D721Med (cell line): ENCODE measurements at regions not wholly inside any gene's neighbourhood (a gene's known extent, or its start where the extent isn't known, plus 50 kb on each side); places are given as distances from the start of the nearest gene placed in this dataset.

ENCODE experiments used
- DNase-seq: peaks from one replicate; pipeline ENCODE4 v3.0.0; 2011; ENCODE audit warnings: low spot score; ENCODE audit not compliant: insufficient read length
- FAIRE-seq: peaks from 2 replicates; lab custom pipeline; 2011; peaks lifted over from hg19 to GRCh38; lab: Jason Lieb, UNC
- CTCF ChIP-seq: IDR thresholded peaks from 2 replicates; pipeline ENCODE4 v1.5.1; 2012; ENCODE audit warnings: mild to moderate bottlenecking, control low read depth; ENCODE audit not compliant: insufficient read depth; ENCODE audit errors: missing control alignments

DNA sequence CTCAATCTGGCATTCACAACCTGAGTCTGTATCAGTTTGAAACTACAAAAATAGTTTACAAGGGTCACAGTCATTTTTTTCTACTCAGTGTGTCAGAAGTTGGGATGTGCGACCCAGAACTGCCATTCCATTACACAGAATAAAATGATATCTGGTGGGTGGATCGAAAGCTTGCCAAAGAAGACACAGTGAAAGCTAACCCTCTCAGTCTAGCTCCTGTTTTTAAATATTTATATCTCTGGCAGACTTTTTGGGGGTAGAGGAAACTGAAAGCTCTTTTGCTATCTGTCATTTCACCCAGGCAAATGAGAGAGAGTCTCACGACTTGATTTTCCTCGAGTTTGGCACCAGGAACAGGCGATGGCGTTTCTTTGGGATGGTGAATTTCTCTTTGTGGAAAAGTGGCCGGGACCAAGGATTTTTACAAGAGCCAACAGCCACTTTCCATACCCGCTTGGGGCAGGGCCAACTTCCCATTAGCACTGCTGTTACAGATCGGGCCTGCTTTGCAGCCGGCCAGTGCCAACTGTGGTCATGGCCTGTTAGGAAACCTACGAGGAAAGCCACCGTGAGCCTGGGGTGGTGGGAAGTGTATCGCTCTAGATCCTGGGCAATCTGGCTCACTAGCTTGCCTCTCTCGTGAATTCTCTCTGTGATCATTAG is 185.5 kb upstream of the NFIA start:
- FAIRE-seq, result no peak
- DNase-seq, result no peak

GRCh38 chr1:60895701-60896100 is 186.7 kb upstream of the NFIA start:
- FAIRE-seq (no peak), DNase-seq (no peak)
- TF ChIP-seq CTCF, result no peak

More for the DNA sequence above, 185.5 kb upstream of the NFIA start:
- no peak for TF ChIP-seq CTCF

GRCh38 chr1:60895252-60895651 is 187.1 kb upstream of the NFIA start:
- TF ChIP-seq CTCF, result no peak
- FAIRE-seq, result no peak

DNA sequence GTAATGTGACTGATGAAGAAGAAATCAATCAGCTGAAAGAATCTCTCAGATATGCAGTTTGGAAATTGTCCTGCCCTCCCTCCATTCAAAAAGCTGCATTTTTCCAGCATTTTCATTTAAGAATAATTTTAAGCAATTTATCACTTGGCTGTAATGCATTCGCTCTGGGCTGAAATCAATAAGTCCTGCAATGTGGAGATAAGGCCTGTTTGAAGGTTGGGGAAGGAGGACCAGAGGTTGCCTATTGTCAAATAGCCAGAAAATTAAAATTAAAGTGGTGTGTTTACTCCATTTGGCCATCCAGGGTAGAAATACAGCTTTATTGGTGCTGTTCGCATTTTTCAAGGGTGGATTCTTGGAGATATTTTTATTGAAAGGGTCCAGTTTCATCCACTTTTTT is 187.6 kb upstream of the NFIA start:
- DNase-seq (no peak), FAIRE-seq (no peak)
- no peak for TF ChIP-seq CTCF

More at GRCh38 chr1:60895252-60895651, 187.1 kb upstream of the NFIA start:
- no peak for DNase-seq

DNA sequence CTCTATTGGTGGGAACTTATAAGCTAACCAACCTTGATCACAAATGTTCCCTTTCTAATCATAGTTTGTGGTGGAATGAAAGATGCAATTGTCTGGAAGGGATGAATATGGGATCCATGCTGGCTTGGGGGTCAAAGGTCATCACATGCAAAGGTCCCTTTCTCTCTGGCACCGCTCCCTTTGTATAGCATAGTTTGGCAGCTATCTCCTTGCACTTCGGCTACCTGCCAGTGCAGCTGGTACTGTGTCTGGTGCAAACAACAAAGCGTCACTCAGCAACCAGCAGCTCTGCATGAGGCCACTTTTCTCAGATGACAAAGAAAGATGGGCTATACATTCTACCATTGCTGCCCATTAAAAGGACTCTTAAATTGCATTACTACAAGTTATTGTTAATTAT is 188.2 kb upstream of the NFIA start:
- no peak for TF ChIP-seq CTCF
- DNase-seq, result no peak
- no peak for FAIRE-seq

- FAIRE-seq (no peak), DNase-seq (no peak)
- TF ChIP-seq CTCF, result no peak
Measured at GRCh38 chr1:60893136-60893930, 189.0 kb upstream of the NFIA start.

DNA sequence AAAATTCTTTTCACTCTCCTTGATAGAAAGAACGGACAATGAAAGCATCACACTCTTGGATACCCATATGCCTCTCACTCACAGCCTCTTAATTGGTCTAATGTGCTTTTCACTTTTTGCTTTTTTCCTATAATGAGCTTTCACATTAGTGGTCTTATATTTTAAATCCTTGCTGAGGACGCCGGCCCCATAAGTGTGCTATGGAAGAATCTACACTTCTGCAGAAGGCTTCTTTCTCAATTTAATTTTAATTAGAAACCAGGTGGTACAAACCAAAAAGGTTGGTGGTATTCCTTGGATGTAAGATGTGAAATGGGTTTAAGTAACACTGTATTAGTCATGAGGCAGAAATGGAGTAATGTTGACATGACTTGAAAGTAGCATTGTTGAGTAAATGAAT is 190.6 kb upstream of the NFIA start:
- FAIRE-seq, result no peak
- TF ChIP-seq CTCF, result no peak
- no peak for DNase-seq
